Stimulated activated CD4-positive, alpha-beta T cell treated with anti-CD3 and anti-CD28 coated beads, Interleukin-1b, Interleukin-23, amount 100 ng/mL, for 48 hours (primary cell): ENCODE measurements at regions not wholly inside any gene's neighbourhood (a gene's known extent, or its start where the extent isn't known, plus 50 kb on each side); places are given as distances from the start of the nearest gene placed in this dataset.
"Not testable (repeated sequence)": the region's sequence is repeated elsewhere in the genome, so short reads cannot be mapped to it uniquely, and the experiment has no call there.

Experiments used
- DNase-seq: peaks from one replicate; pipeline ENCODE4 v3.0.0-alpha.2; 2020

- no peak for DNase-seq
Measured at GRCh38 chr7:10721289-10721688, 252.4 kb upstream of the PHF14 start.

GRCh38 chr7:10723832-10724231 is 249.8 kb upstream of the PHF14 start:
- DNase-seq = no peak

GRCh38 chr7:10724449-10724848 is 249.2 kb upstream of the PHF14 start:
- DNase-seq = no peak

GRCh38 chr7:10727636-10728035 is 246.0 kb upstream of the PHF14 start:
- DNase-seq = no peak

GRCh38 chr7:10731253-10731773 is 242.4 kb upstream of the PHF14 start:
- no peak for DNase-seq

GRCh38 chr7:10733747-10734146 is 239.9 kb upstream of the PHF14 start:
- no peak for DNase-seq

- no peak for DNase-seq
Measured at GRCh38 chr7:10734595-10734994, 239.1 kb upstream of the PHF14 start.

GRCh38 chr7:10739401-10739800 is 234.3 kb upstream of the PHF14 start:
- DNase-seq = no peak

GRCh38 chr7:10740805-10741204 is 232.9 kb upstream of the PHF14 start:
- no peak for DNase-seq

GRCh38 chr7:10756981-10757380 is 216.7 kb upstream of the PHF14 start:
- no peak for DNase-seq

GRCh38 chr7:10759120-10759519 is 214.6 kb upstream of the PHF14 start:
- no peak for DNase-seq

- DNase-seq = no peak
Measured at GRCh38 chr7:10767771-10768170, 205.9 kb upstream of the PHF14 start.

- DNase-seq = no peak
Measured at GRCh38 chr7:10770176-10770575, 203.5 kb upstream of the PHF14 start.

- DNase-seq = no peak
Measured at GRCh38 chr7:10773430-10773829, 200.2 kb upstream of the PHF14 start.

GRCh38 chr7:10779465-10780399 is 193.9 kb upstream of the PHF14 start:
- no peak for DNase-seq

GRCh38 chr7:10780400-10780747 is 193.3 kb upstream of the PHF14 start:
- no peak for DNase-seq

- not testable (repeated sequence) for DNase-seq
Measured at GRCh38 chr7:10786976-10787375, 186.7 kb upstream of the PHF14 start.

GRCh38 chr7:10789170-10789569 is 184.5 kb upstream of the PHF14 start:
- DNase-seq = no peak

GRCh38 chr7:10790910-10791309 is 182.8 kb upstream of the PHF14 start:
- no peak for DNase-seq

- DNase-seq = no peak
Measured at GRCh38 chr7:10793995-10794775, 179.5 kb upstream of the PHF14 start.

GRCh38 chr7:10797157-10797556 is 176.5 kb upstream of the PHF14 start:
- no peak for DNase-seq

GRCh38 chr7:10798044-10798443 is 175.6 kb upstream of the PHF14 start:
- no peak for DNase-seq

GRCh38 chr7:10799475-10799874 is 174.2 kb upstream of the PHF14 start:
- DNase-seq = no peak

- no peak for DNase-seq
Measured at GRCh38 chr7:10802011-10802410, 171.7 kb upstream of the PHF14 start.
